ENCODE measurements at regions not wholly inside any gene's neighbourhood (a gene's known extent, or its start where the extent isn't known, plus 50 kb on each side); places are given as distances from the start of the nearest gene placed in this dataset.

DNA sequence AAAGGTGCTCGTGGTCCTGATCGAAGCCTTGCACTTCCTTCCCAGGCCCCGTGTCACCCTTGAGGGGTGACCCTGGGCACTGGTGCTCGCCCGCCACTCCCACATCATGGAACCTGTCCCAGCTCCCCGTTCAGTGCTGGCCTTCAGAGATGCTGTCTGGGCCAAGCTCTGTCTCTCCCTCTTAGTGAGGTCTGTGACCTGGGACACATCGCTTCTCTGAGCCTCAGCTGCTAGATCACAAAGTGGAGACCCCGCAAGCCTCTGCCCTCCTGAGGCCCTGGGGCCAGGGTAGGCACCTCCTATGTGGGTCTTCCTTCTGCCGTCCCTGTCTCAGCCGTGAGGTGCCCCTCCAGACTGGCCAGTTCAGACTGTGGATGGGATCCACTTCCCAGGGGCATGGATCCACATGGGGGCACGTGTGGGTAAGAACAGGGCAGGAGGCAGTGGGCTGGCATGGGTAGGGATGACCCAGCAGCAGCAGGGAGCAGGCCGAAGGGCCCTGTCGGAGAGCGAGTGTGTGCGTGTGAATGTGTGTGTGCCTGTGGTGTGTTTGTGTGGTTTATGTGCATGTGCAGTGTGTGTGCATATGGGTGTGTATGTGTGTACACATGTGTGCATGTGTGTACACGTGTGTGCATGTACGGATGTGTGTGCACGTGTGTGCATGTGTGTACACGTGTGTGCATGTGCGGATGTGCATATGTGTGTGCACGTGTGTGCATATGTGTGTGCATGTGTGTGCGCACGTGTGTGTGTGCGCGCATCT, 1073.7 kb downstream of the BRD1 start:
- DNase-seq, result no peak

DNA sequence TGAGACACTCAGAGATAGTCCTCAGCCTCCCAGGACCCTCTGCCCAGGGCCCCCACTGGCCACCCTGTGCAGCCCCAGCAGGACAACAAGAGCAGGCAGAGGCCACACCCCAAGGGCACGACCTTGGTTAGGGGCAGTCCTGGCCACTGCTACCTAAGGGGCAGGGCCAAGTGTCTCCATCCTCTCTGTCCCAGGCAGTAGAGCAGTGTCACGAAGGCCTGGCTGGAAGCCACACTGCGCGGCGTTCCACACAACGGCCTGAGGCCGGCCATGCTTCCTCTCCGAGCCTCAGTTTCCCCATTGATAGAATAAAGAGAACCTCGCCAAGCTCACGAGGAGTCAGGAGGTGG, 1074.3 kb downstream of the BRD1 start:
- DNase-seq, result no peak

DNA sequence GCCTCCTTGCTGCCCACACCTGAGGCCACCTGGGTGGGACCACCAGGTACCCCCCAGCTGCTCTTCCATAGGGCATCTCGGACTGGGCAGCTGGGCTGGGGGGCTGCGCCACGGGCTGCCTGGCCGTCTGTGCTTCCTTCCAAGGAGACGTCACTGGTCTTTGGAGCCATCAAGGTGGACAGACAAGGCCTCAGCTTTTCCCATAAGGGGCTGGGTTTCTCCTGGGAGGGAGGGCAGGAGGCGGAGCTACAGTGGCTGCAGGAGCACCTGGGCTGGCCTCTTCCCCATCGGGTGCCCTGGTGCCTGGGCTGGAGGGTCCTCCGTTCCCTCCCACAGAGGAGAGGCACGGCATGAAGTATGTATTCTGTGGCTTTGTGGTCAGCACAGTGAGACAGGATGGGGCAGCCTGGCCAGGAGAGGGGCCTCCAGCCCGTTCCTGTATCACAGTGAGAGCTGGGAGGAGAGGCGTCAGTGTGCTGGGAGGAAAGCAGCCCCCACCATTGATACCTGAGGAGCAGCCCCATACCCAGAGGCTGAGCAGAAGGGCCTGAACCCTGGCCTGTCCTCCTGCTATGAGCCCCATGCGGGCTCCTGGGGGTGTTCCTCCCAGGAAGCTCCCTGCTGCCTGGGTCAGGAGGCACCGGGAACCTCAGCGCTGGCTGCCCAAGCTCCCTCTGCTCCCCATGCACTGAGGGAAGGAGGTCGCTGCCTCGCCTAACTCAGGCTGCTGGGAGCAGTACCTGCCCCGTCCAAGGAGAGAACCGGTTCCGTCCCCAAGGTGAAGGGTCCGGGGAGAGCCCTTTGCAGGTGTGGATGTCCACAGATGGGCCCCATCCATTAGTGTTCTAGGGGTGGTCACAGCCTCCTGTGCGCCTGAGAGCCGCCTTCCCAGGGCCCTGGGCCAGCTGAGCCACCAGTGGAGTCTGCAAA, 1075.0 kb downstream of the BRD1 start:
- no peak for DNase-seq

DNA sequence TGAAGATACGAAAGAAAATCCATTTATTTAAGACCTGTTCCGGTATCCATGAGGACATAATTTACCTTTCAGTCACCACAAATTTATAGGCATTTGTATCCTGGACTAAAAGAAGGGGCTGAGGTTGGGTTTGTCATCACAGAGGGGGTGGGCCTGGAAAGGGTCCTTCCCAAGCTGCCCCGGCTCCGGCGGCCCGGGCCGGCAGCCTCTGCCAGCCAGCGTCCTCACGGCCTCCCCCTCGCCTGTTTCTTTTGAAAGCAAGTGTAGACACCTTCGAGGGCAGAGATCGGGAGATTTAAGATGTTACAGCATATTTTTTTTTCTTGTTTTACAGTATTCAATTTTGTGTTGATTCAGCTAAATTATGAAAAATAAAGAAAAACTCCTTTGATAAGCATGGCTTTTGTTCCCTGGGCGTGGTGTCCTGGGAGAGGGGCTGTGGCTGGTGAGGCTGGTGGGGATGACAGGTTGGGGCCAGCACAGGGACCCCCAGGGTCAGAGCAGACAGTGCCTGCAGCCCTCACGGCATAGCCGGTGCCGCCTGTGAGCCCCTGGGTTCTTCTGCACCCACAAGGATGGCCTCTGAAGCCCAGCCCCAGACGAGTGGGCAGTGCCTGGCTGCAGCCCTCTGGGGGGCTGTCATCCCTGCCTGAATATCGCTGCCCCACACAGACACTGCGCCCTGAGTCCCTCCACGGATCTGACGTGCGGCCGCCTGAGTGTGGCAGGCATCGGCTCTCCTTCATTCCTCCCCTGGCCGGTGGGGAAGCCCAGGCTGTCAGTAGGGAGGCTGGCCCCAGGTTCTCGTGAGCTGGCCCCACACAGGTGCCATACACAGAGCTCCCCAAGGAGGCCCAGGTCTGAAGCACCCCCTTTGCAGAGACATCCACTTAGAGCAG, 1075.9 kb downstream of the BRD1 start:
- DNase-seq, result no peak

DNA sequence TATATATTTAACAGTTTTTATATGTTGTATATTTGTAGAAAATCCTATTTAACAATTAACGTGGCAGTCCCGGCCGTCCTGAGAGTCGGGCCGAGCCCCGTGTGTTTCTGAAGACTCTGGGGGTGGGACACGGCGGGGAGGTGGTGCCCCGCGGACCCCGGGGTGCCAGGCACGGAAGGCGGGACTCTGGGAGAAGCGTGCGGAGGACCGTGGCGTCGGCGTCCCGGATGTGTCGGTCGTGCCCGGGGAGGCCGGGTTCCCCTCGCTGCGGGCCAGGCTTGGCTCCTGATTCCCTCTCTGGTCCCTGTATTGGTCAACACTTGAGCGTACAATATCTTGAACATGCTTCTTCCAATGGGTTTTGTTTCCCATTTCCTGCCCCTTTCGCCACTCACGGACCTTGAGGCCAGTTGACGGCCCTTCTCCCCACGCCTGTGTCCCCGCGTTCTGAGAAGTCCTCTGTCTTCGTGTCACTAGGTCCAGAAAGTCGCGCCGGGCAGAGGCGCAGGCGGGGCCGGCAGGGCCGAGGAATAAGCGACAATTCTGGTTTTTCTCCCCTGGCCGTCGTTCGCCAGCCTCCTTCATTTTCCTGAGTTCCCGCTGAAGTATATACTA, 1076.7 kb downstream of the BRD1 start:
- no peak for DNase-seq

DNA sequence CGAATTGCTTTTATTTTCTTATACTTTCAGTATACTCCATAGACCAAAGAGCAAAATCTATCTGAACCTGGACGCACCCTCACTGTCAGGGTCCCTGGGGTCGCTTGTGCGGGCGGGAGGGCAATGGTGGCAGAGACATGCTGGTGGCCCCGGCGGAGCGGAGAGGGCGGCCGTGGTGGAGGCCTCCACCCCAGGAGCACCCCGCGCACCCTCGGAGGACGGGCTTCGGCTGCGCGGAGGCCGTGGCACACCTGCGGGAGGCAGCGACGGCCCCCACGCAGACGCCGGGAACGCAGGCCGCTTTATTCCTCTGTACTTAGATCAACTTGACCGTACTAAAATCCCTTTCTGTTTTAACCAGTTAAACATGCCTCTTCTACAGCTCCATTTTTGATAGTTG, 1077.4 kb downstream of the BRD1 start:
- DNase-seq, result no peak

DNA sequence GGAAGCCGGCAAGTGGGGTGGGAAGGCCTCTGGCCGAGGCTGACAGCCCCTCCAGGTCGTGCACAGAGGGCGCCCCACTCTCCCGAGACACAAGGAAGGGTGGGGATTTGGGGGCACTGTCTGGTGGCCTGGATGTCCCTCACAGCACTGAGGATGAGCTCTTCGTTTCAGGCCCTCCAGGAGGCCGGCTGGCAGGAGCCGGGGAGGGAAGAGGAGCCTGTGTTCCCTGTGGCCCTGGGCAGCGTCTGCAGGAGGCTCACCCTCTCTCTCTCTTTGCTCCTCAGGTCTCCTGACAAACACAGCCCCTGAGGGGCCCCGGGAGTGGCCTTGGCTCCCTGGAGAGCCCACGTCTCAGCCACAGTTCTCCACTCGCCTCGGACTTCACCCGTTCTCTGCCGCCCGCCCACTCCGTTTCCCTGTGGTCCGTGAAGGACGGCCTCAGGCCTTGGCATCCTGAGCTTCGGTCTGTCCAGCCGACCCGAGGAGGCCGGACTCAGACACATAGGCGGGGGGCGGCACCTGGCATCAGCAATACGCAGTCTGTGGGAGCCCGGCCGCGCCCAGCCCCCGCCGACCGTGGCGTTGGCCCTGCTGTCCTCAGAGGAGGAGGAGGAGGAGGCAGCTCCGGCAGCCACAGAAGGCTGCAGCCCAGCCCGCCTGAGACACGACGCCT, 1078.0 kb downstream of the BRD1 start:
- no peak for DNase-seq

DNA sequence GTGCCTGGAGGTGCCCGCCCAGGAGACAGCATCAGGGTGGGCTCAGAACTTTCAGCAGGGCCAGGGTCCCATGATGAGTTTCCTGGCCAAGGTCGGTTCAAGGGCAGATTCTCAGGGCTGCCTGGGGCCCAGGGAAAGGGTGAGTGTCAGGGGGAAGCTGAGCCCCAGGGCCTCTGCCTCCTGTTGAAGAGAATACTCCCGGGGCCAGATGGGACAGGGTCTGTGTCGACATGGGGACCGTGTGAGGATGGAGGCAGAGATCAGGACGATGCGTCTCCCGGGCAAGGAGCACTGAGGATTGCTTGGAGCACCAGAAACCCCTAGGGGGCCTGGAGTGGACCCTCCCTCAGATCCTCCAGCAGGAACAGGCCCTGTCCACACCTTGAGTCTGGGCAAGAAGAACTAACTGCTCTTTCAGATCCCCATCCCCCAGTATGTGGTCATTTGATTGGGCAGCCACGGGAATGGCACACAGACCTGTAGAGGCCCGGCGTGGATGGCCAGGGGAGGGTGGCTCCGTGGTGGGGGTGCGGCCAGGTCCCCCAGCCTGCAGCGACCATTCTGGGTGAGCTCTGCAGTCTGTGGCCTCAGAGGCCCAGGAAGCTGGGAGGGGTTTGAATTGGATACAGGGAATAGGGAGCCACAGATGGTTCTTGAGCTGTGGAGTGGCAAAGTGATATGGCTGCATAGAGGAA, 1078.7 kb downstream of the BRD1 start:
- no peak for DNase-seq

DNA sequence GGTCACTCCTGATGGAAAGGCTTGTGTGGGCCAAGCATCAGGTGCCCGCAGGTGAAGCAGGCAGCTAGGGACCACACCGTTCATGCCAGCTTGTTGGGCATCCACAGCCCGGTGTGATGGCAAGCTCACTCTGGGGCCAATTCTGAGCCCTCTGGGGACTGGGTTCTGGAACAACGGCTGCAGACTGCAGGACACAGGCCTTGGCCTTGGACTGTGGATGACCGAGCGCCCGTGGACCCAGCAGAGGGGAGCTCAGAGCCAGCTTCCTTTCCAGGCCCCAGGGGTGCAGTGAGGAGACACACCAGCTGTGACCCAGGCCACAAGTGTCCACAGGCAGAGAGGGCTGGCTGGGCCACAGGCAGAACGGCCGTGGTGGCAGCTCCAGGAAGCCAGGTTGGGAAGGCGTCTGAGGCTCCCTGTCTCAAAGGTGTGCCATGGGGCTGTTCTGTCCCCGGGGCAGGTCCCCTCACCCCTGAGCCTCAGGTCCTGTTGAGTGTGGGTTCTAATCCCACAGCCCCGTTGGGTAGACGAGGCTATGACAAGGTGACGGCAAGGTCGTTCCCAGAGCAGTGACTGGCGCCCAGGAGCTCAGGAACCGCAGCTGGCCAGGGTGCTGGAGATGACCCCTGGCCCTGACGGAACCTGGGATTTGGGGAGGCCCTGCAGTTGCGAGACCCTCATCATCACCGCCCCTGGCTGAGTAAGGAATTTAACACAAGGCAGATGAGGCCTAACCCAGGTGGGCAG, 1079.4 kb downstream of the BRD1 start:
- no peak for DNase-seq

DNA sequence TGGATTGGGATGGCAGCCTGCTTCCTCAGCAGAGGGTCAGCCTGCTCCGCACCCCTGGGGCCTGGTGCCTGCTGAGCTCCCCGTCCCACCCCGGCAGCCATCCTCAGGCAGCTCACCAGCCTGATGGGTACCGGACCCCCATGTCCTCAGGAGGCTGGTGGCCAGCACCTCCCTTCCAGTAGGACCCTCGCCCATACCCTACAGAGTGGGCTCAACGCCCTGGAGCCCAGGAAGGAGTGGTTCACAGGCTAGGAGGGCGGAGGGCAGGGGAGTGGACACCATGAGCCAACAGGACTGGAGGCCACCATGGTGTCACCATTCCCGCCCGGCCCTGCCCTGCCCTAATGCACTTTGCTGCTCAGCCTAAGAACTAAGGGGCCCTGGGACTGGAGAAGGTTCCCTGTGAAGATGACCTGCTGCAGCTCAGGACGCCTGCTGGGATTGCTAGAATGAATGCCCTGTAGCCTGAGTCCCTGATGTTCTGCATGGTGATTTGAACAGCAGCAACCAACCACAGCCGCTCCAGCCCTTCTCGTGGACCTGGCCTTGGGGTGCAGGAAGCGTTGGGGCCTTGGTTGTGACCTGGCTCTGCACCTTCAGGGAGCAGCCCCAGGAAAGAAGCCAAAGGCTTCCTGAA, 1080.8 kb downstream of the BRD1 start:
- DNase-seq, result no peak

DNA sequence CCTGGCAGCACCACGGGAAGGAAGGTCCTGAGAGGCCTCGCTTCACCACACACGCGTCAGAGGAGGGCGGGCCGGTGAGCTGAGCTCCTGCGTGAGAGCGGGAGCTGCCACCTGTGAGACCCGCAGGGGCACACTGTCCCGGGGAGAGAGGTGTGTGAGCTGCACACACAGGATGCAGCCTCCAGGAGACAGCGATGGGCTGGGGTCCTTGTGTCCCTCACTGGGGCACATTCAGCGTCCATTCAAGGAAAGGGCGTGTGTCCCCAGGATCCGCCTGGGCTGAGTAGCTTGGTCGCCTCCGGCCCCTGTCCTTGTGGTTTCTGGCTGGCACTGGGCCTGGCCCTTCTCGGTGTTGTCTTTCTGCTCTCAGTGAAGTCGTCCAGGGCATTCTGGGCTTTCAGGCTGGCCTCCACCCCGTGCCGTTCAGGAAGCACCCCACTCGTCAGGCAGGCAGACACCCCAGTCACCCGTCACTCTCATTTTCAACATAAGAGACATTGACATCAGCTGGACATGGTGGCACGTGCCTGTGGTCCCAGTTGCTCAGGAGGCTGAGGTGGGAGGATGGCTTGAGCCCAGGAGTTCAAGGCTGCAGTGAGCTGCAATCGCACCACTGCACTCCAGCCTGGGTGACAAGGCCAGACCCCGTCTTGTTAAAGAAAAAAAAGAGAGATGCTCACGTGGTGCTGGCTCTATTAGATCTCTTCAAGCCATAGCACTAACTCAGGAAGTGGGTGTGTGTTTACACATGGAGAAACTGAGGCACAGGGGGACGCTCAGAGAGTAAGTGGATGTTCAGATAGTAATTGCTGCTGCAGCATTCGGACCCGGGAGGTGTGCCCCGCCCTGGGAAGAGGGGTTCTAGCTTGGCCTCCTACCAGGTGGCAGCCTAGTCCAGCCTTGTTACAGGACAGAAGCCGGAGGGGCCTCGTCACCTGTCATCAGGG, 1081.6 kb downstream of the BRD1 start:
- no peak for DNase-seq

DNA sequence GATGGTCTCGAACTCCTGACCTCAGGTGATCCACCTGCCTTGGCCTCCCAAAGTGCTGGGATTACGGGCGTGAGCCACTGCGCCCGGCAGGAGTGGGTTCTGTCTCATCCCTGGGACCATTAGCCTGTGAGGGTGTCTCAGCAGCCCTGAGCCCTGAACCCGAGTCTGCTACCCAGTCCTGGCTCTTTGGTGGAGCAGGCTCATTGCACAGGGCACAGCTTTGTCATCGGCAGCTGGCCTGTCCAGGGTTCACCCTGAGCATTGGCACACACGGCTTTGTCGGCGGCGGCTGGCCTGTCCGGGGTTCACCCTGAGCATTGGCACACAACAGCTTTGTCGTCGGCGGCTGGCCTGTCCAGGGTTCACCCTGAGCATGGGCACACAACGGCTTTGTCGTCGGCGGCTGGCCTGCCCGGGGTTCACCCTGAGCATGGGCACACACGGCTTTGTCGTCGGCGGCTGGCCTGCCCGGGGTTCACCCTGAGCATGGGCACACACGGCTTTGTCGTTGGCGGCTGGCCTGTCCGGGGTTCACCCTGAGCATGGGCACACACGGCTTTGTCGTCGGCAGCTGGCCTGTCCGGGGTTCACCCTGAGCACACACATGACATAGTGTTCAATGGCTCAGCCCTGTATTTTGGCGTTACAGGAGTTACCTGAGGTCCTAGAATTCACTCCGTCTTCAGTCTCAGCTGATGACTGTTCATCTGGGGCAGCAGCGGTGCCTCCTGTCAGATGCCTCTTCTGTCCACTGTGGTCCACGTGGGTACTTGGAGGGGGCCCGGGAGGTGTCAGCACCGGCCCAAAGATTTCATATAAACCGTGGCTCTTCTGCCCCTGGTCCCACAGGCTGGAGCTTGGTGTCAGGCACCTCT, 1082.5 kb downstream of the BRD1 start:
- DNase-seq, result no peak

DNA sequence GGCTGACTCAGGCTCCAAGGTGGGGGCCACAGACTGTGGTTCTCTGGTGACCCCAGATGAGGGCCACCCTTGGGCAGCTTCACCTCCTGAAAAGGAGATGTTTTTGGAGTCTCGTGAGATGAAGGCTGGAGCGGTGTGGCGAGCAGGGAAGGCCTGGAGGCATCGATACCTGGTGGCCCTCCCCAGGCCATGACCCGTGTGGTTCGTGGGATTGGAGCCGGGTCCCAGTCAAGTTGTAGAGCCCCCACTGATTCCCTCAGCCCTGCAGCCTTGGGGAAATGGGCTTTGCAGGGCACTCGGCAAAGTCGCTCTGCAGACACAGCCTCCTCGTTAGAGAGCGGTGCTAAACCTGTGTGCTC, 1083.4 kb downstream of the BRD1 start:
- DNase-seq, result no peak

DNA sequence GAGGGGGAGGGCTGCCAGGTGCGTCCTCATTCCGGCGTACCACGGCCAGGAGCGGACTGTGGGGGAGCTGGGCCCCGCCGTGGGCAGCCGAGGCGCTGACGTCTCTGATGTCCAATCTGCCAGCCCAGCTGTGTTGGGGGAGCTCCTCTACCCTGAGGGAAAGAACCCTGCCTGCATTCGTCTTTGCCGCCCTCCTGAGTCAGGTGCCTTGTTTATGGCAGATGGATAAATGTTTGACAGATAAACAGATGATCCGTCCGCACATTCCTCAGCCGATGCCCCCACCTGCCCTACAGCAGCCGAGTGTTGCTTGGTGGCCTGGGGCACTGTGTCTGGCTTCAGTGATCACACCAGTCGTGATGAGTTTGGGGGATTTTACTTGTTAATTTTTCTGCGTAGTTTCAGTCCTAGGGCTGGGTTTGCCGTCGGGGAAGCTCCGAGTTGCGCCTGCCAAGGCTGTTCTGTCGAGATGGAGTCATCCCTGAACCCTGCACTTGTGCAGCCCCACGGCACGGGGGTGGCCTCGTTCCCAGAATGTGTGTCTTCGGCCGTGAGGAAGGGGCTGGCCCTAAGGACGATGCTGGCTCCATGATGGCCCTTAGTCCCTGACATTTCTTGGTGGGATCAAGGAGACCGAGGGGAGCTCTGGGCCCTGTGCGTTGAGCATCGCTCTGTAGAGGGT, 1083.9 kb downstream of the BRD1 start:
- DNase-seq, result no peak

DNA sequence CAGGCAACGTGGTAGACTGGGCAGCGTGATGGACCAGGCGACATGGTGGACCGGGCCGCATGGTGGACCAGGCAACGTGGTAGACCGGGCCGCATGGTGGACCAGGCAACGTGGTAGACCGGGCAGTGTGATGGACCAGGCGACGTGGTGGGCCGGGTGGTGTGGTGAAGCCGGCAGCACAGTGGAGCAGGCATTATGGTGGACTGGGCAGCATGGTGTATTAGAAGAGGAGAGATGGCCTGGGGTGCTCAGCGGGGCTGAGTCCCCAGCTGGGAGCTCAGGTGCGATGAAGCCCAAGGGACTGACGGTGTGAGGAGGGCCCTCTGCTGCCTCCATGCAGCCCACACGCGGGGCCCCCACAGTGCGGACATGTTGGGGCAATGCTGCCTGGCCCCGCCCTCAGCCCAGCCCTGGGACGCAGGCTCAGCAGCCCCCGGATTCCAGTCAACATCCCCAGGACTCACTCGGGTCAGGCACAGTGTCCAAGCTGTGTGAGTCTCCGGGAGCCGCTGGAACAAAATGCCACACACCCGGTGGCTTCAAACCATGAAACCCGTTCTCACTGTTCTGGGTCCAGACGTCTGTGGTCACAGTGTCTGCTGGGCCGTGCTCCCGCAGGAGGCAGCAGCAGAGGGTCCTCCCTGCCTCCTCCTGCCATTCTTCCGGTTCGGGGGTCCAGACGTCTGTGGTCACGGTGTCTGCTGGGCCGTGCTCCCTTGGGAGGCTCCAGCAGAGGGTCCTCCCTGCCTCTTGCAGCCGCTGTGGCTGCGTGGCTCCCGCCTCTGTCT, 1084.9 kb downstream of the BRD1 start:
- DNase-seq, result no peak

DNA sequence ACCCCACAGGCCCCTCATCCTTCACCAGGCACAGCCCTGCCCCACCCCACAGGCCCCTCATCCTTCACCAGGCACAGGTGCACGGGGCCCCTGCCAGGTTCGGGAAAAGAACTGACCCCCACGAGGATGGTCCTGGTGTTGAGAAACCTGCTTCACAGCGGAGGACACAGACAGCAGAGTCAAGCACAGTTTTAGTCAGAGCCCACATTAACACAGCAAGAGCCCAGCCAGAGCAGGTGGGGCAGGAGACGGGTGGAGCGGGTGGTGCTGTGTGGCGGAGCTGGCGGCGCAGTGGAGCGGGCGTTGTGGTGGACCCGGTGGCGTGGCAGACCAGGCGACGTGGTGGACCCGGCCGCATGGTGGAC, 1085.5 kb downstream of the BRD1 start:
- DNase-seq, result no peak

DNA sequence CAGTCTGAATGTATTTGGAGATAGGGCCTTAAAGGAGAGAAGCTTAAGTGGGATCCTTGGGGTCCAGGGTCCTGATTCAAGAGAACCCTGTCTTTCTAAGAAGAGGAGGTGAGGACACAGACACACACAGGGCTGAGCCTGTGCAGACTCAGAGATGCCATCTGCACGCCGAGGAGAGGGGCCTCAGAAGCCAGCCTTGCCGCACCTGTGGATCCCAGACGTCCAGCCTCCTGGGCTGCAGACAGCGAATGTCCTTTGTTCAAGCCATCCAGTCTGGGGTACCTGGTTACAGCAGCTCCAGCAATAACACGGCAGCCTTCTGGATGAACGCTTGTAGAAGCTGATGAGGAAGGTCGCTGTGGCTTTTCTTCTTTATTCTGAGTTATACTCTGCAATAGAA, 1086.1 kb downstream of the BRD1 start:
- no peak for DNase-seq
